Karpas-422 (cell line): ENCODE measurements at regions not wholly inside any gene's neighbourhood (a gene's known extent, or its start where the extent isn't known, plus 50 kb on each side); places are given as distances from the start of the nearest gene placed in this dataset.

ENCODE experiments used
- DNase-seq: peaks from one replicate; pipeline ENCODE4 v3.0.0-alpha.2; 2015
- H2AFZ ChIP-seq: fragments of 200-600 bp; sonication (generic); 2 replicates; pipeline ENCODE4 v1.6.1; 2014; ENCODE audit warnings: antibody characterized with exemption, low read length, mixed read lengths
- H3K27ac ChIP-seq: fragments of 200-600 bp; sonication (generic); 2 replicates; pipeline ENCODE4 v1.5.1; 2014; ENCODE audit warnings: mild to moderate bottlenecking, low read length, moderate library complexity
- H3K27me3 ChIP-seq: fragments of 200-600 bp; sonication (generic); 2 replicates; pipeline ENCODE4 v1.6.1; 2014; ENCODE audit warnings: low read length, mixed read lengths
- H3K36me3 ChIP-seq: fragments of 200-600 bp; sonication (generic); 2 replicates; pipeline ENCODE4 v1.6.1; 2014; ENCODE audit warnings: low read length, mixed read lengths; ENCODE audit not compliant: insufficient read depth
- H3K4me1 ChIP-seq: fragments of 200-600 bp; sonication (generic); 2 replicates; pipeline ENCODE4 v1.6.1; 2014; ENCODE audit warnings: mild to moderate bottlenecking, low read length, mixed read lengths
- H3K4me2 ChIP-seq: fragments of 200-600 bp; sonication (generic); 2 replicates; pipeline ENCODE4 v1.6.1; 2014; ENCODE audit warnings: low read length, low read depth, mild to moderate bottlenecking; ENCODE audit not compliant: poor library complexity, severe bottlenecking
- H3K4me3 ChIP-seq: fragments of 200-600 bp; sonication (generic); 2 replicates; pipeline ENCODE4 v1.5.1; 2014; ENCODE audit warnings: mild to moderate bottlenecking, antibody characterized with exemption, low read length, mixed read lengths
- H3K79me2 ChIP-seq: fragments of 200-600 bp; sonication (generic); 2 replicates; pipeline ENCODE4 v1.6.1; 2014; ENCODE audit warnings: mild to moderate bottlenecking, low read length, mixed read lengths
- H3K9ac ChIP-seq: fragments of 200-600 bp; sonication (generic); 2 replicates; pipeline ENCODE4 v1.6.0; 2014; ENCODE audit warnings: low read length
- H3K9me2 ChIP-seq: fragments of 200-600 bp; sonication (generic), shearing (Covaris generic); replicated peaks from 2 replicates; pipeline ENCODE4 v1.6.0; 2014; ENCODE audit warnings: mild to moderate bottlenecking, low read length, moderate library complexity; ENCODE audit not compliant: insufficient read depth
- H3K9me3 ChIP-seq: fragments of 300-700, 200-600 bp; sonication (generic); 2 replicates; pipeline ENCODE4 v1.6.1; 2014; ENCODE audit warnings: low read length, mixed read lengths
- H4K20me1 ChIP-seq: fragments of 200-600 bp; sonication (generic); 2 replicates; pipeline ENCODE4 v1.6.1; 2014; ENCODE audit warnings: mild to moderate bottlenecking, antibody characterized with exemption, low read length, low read depth; ENCODE audit not compliant: insufficient read depth

DNA sequence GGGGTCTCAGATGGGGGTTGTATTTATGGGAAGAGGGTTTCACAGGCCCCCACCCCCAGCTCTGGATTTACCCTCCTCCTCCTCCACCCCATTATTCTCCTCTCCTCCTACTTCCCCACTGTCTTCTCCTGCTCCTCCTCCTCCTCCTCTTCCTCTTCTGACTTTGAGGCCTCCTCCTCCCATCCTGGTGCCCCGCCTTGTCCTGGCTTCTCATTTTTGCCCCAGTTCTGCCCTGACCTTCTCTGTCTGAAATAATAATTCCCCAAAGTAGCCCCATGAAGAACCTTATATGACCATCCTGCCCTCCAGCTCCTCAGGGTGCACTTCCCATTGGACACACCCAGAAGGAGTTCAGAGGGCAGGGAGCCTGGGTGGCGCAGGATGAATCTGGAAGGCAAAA, 351.4 kb upstream of the GATB start:
- H3K27ac ChIP-seq = no peak overlapping the region
- H3K4me1 ChIP-seq = no peaks in the 10 kb centered on the region
- no peaks in the 10 kb centered on the region; the same call in 1 of the 2 replicates for H3K27me3 ChIP-seq
- H3K9me3 ChIP-seq = no peaks in the 10 kb centered on the region
- H2AFZ ChIP-seq = no peak overlapping the region
- no peak overlapping the region for H3K4me2 ChIP-seq
- no peaks in the 10 kb centered on the region for H3K9me2 ChIP-seq
- H3K9ac ChIP-seq = no peak overlapping the region
- no peaks in the 10 kb centered on the region for H3K79me2 ChIP-seq
- no peak overlapping the region for H3K4me3 ChIP-seq
- H4K20me1 ChIP-seq = no peaks in the 10 kb centered on the region
- DNase-seq = no peak
- H3K36me3 ChIP-seq = no peaks in the 10 kb centered on the region

DNA sequence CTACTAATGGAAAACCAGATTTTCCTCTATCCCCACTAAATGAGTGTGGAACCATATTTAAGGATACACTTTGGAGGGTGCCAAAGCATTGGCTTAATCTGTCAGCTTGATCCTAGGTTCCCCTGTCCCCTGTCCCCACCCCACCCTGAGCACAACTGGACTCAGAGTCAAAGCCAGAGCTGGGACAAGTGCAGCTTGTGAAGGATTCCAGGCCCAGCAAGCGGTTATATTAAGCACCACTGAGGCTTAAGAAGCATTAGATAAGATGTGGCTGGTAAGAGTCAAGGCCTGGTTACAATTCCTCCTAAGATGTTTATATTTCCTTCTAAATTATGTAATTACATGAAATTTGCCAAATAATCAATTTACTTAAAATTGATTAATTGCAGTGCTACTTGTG, 350.0 kb upstream of the GATB start:
- Histone ChIP-seq H3K4me3 (no peak overlapping the region), H3K27ac (no peak overlapping the region), H3K4me2 (no peak overlapping the region), H3K79me2 (no peaks in the 10 kb centered on the region), H3K9ac (no peak overlapping the region), H3K4me1 (no peaks in the 10 kb centered on the region), H3K9me2 (no peaks in the 10 kb centered on the region), H3K9me3 (no peaks in the 10 kb centered on the region), H2AFZ (no peak overlapping the region), H4K20me1 (no peaks in the 10 kb centered on the region), H3K36me3 (no peaks in the 10 kb centered on the region), H3K27me3 (no peaks in the 10 kb centered on the region; the same call in 1 of the 2 replicates)
- DNase-seq = no peak

DNA sequence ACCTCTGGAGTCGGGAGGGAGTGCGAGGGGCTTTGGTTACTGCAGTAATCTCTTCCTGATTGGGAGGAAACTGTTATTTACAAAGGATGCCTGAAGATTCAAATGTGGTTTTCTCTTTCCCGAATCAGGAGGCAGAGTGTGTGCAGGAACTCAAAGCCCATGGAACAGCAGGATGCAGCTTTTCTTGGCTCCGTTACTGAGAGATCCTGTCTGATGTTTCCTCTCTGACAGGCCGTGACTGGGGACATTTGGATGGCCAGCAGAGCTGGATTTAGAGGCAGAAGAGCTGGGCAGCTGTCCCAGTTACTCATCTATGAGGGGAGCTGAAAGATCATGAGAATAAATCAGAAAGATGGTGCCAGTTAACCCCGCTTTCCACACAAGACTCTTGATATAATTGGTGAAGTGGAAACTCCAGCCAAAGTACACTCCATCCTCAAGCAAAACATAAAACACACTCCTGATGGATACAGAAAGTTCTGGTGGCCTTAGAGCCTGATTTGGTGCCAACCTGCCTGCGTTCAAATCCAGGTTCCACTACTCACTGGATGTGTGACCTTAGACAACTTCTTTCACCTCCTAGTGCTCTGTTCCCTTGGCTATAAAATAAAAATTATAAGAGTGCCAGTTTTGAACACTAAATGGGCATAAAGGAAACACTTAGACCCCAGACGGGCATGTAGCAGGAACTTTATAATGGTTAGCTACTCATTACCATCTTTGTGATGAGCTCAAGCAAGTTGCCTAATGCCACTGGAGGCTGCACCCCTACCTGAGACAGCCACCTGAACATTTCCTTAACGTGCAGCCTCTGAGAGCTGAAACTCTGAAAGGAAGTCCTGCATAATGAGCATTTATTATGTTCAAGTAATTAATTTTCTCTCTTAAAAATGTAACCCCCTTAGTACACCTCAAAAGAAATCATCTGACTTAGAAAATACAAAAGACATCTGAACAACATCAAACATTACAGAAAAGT, 349.0 kb upstream of the GATB start:
- Histone ChIP-seq H3K36me3 (no peaks in the 10 kb centered on the region), H2AFZ (no peak overlapping the region), H3K27me3 (no peaks in the 10 kb centered on the region; the same call in 1 of the 2 replicates), H3K4me2 (no peak overlapping the region), H3K4me3 (no peak overlapping the region), H4K20me1 (no peaks in the 10 kb centered on the region), H3K9me3 (no peaks in the 10 kb centered on the region), H3K4me1 (no peaks in the 10 kb centered on the region), H3K79me2 (no peaks in the 10 kb centered on the region), H3K27ac (no peak overlapping the region), H3K9ac (no peak overlapping the region), H3K9me2 (no peaks in the 10 kb centered on the region)
- no peak for DNase-seq

DNA sequence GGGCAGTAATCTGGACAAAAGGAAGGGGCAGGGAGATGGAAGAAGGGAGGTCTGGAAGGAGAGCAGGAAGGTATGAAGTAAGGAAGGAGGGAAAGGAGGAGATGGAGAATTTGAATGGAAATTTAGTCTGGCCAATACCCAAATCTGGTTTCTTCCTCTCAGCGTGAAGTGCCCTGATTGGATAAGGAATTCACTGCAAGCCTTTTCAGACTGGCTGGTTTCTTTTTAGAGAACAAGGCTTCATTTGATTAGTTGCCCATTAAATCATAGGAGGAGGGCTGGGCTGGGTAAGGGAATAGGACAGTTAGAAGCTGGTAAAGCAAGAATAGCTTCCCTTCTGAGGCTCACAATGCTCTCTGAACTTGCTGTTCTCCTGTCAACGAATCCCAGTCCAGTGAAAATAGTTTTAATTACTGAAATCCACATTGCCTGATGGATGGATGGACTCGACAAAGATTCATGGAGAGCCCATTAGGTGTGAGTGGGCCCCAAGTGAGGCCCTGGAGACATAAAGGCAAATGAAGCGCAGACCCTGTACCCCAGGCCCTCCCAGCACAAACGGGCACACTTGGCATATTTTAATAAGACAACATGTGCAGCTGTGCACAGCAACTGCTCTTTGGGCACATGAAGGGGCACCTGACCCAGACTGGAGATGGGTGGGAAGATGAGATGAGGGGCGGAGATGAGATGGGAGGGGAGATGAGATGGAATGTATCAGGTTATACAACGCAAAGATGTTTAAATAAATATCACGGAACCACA, 347.1 kb upstream of the GATB start:
- Histone ChIP-seq H3K27ac (no peak overlapping the region), H3K36me3 (no peaks in the 10 kb centered on the region), H3K9me2 (no peaks in the 10 kb centered on the region), H3K4me1 (no peaks in the 10 kb centered on the region), H3K9me3 (no peaks in the 10 kb centered on the region), H3K4me3 (no peak overlapping the region), H3K27me3 (no peaks in the 10 kb centered on the region; the same call in 1 of the 2 replicates), H3K9ac (no peak overlapping the region), H3K79me2 (no peaks in the 10 kb centered on the region), H3K4me2 (no peak overlapping the region), H2AFZ (no peak overlapping the region), H4K20me1 (no peaks in the 10 kb centered on the region)
- no peak for DNase-seq

DNA sequence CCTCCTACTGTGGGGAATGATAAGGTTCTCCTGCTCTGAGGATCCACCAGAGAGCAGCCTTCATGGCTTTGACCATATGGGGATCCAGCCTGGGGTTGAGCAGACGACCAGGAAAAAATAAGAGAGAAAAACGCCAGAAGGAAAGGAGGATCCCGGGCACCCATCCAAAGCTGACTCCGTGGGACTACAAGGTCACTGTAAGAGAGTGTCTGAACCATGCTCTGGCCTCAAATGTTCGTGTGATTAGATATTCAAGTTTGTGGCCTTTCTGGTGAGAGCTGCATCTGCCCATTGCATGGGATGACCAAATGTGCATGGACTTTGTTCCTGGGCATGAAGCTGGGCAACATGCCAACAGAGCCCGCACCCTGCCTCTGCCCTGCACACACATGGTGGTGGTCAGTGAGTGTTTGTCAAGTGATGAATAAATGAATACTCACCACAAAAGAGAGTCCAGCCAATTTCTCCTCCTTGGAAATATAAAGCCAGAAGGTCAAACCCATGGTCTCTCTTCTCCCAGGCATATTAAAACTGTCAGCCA, 346.0 kb upstream of the GATB start:
- Histone ChIP-seq H3K27me3 (no peaks in the 10 kb centered on the region; the same call in 1 of the 2 replicates), H3K9me3 (no peaks in the 10 kb centered on the region), H3K9me2 (no peaks in the 10 kb centered on the region), H3K4me1 (no peaks in the 10 kb centered on the region), H3K79me2 (no peaks in the 10 kb centered on the region), H4K20me1 (no peaks in the 10 kb centered on the region), H3K36me3 (no peaks in the 10 kb centered on the region), H3K4me3 (no peak overlapping the region), H2AFZ (no peak overlapping the region), H3K4me2 (no peak overlapping the region), H3K27ac (no peak overlapping the region), H3K9ac (no peak overlapping the region)
- no peak for DNase-seq

DNA sequence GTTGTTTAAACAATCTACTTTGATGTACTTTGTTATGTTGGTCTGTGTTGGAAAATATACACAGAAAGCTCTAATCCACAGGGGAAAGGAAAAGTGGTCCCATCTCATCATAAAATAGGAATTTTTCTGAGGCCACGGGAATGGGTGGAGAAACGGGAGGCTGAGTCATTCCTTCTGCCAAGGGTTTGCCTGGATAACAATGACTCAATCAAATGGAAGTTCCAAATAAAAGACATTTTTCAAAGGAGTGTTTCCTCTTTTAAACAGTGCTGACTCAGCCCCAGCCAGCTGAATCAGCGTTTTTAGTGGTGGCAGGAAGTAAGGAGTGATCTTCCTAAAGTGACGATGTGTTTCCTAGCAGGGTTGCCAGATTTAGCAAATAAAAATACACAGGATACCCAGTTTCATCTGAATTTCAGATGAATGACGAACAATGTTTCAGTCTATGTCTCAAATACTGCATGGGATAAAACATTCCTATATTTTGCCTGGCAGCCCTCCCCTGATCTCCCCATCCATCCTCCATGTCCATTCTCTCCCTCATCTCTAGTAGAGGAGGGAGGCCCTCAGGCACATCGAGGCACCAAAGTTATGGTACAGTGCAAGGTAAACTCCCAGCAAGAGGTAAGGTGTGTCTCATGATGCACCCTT, 345.4 kb upstream of the GATB start:
- H3K9me3 ChIP-seq = no peaks in the 10 kb centered on the region
- H3K27me3 ChIP-seq = no peaks in the 10 kb centered on the region; the same call in 1 of the 2 replicates
- no peaks in the 10 kb centered on the region for H4K20me1 ChIP-seq
- H3K9me2 ChIP-seq = no peaks in the 10 kb centered on the region
- peaks cover 2% of the 10 kb centered on the region for H3K4me1 ChIP-seq
- no peak overlapping the region for H3K4me3 ChIP-seq
- DNase-seq = no peak
- H2AFZ ChIP-seq = no peak overlapping the region
- H3K27ac ChIP-seq = no peak overlapping the region
- H3K9ac ChIP-seq = no peak overlapping the region
- H3K36me3 ChIP-seq = no peaks in the 10 kb centered on the region
- H3K4me2 ChIP-seq = no peak overlapping the region
- H3K79me2 ChIP-seq = no peaks in the 10 kb centered on the region

DNA sequence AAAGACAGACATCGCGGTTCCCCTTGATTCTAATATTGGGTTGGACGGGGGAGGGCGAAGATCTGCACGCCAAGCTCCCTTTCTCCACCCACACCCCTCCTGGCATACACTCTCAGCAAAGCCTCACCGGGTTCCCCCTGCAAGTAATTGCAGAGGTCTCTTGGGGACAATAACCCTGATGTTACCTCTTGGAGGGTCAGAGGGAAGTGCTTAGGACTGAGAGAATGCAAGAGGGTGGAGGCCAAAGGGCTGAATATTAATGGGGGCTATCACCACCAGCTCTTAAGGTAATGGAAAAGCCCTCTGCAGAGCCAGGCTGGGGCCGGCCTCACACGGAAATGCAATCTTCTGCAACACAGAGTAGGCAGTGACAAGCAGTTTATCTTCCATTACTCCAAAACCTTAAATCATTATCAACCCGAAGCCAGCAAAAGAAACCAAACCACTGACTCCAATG, 344.1 kb upstream of the GATB start:
- no peak overlapping the region for H3K4me3 ChIP-seq
- H3K4me2 ChIP-seq = no peak overlapping the region
- H3K4me1 ChIP-seq = peaks cover 13% of the 10 kb centered on the region
- no peaks in the 10 kb centered on the region for H3K36me3 ChIP-seq
- no peak for DNase-seq
- no peaks in the 10 kb centered on the region for H3K9me2 ChIP-seq
- no peaks in the 10 kb centered on the region for H4K20me1 ChIP-seq
- no peaks in the 10 kb centered on the region for H3K9me3 ChIP-seq
- H3K27me3 ChIP-seq = no peaks in the 10 kb centered on the region; the same call in 1 of the 2 replicates
- H3K27ac ChIP-seq = no peak overlapping the region
- no peaks in the 10 kb centered on the region for H3K79me2 ChIP-seq
- H3K9ac ChIP-seq = no peak overlapping the region
- no peak overlapping the region for H2AFZ ChIP-seq
